ENCODE measurements at regions not wholly inside any gene's neighbourhood (a gene's known extent, or its start where the extent isn't known, plus 50 kb on each side); places are given as distances from the start of the nearest gene placed in this dataset.
"Not testable (repeated sequence)": the region's sequence is repeated elsewhere in the genome, so short reads cannot be mapped to it uniquely, and the experiment has no call there.

GRCh38 chr9:2415326-2415725 lies 206.3 kb upstream of the VLDLR start:
- in situ Hi-C loops (cut with MboI; ENCODE audit: low pct_unique_long_range_greater_than_20kb, low sequenced_read_pairs) = no loop called here
- DNase-seq = no peak

DNA sequence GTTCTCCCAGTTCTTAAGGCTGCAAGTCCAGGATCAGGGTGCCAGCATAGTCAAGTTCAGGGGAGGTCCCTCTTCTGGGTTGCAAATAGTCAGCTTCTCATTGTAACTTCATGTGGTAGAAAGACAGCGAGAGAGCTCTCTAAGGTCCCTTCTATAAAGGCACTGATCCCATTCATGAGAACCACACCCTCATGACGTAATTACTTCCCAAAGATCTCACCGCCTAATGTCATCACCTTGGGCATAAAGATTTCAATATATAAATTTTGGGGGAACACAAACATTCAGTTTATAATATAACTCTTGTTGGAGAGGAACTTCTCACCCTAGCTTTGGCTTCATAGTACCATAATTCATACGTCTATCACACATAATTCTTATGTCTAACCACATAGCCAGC lies 203.9 kb upstream of the VLDLR start:
- no peak for DNase-seq
- in situ Hi-C loops (cut with MboI; ENCODE audit: low pct_unique_long_range_greater_than_20kb, low sequenced_read_pairs) = no loop called here

DNA sequence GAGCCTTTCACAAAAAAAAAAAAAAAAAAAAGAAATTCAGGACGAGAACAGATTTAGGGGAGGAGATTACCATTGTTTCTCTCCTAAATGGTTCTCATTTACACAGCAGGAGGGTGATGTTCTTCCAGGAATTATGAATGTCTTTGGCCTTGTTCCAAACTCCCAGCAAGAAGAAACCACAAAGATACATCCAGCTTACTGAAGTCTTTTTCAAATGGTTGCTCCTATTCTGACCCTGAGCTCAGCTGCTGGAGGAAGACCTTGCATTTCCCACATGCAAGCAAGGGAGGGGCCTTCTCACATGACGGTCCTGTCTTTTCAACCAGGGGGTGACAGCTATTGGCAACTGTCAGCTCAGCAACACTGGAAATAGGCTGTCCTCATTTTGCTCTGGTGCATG lies 203.0 kb upstream of the VLDLR start:
- in situ Hi-C loops (cut with MboI; ENCODE audit: low pct_unique_long_range_greater_than_20kb, low sequenced_read_pairs) = no loop called here
- peak; percentile 1 for DNase-seq

- in situ Hi-C loops (cut with MboI; ENCODE audit: low pct_unique_long_range_greater_than_20kb, low sequenced_read_pairs) = no loop called here
- no peak for DNase-seq
These were observed 202.2 kb upstream of the VLDLR start for GRCh38 chr9:2419347-2419746.

GRCh38 chr9:2420543-2420942 lies 201.0 kb upstream of the VLDLR start:
- in situ Hi-C loops (cut with MboI; ENCODE audit: low pct_unique_long_range_greater_than_20kb, low sequenced_read_pairs) = no loop called here
- no peak for DNase-seq

GRCh38 chr9:2424619-2425033 lies 197.0 kb upstream of the VLDLR start:
- in situ Hi-C loops (cut with MboI; ENCODE audit: low pct_unique_long_range_greater_than_20kb, low sequenced_read_pairs) = no loop called here
- no peak for DNase-seq

DNA sequence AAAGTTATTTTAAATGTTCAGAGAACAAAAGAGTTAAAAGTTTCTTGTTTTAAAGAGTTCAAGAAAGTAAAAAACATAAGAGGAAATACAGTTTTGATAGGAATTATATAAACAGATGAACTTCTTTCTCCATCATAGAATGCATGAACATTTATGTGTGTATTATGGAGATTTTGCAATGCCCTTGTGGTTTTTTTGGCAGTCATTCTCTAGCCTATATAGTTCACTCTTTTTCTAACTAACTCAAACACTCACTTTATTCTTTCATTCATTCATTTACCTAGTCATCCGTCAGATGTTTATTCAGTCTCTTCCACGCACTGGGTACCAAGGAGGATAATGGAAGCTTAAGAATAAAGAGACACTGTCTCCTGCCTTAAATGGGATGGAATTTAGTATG lies 195.9 kb upstream of the VLDLR start:
- no peak for DNase-seq
- in situ Hi-C loops (cut with MboI; ENCODE audit: low pct_unique_long_range_greater_than_20kb, low sequenced_read_pairs) = no loop called here

- in situ Hi-C loops (cut with MboI; ENCODE audit: low pct_unique_long_range_greater_than_20kb, low sequenced_read_pairs) = no loop called here
- no peak for DNase-seq
These were observed 194.3 kb upstream of the VLDLR start for GRCh38 chr9:2427120-2427891.

- in situ Hi-C loops (cut with MboI; ENCODE audit: low pct_unique_long_range_greater_than_20kb, low sequenced_read_pairs) = no loop called here
These were observed 181.6 kb upstream of the VLDLR start for GRCh38 chr9:2439957-2440356.

GRCh38 chr9:2443933-2444332 lies 177.7 kb upstream of the VLDLR start:
- in situ Hi-C loops (cut with MboI; ENCODE audit: low pct_unique_long_range_greater_than_20kb, low sequenced_read_pairs); DNase-seq: not testable (repeated sequence)

More at GRCh38 chr9:2439957-2440356, 181.6 kb upstream of the VLDLR start:
- DNase-seq = no peak

- in situ Hi-C loops (cut with MboI; ENCODE audit: low pct_unique_long_range_greater_than_20kb, low sequenced_read_pairs) = no loop called here
- no peak for DNase-seq
These were observed 173.3 kb upstream of the VLDLR start for GRCh38 chr9:2448193-2448738.

DNA sequence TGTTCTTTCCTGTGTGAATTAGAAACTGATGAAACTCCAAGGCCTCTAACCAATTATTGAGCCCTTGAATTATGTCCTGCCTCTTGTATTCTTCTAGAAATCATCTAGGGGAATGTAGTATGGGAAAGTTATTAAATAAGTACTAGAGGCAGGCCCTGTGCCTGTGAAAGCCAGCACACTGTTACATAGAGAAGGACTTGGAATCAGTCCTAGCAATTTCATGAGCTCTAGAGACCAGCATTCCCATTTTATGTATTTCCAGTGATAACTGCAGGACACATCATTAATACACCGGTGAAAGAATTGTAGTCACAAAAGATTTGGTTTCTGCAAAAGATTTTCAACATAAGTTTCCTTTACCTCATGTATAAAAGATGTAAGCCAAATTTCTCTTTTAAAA lies 168.5 kb upstream of the VLDLR start:
- in situ Hi-C loops (cut with MboI; ENCODE audit: low pct_unique_long_range_greater_than_20kb, low sequenced_read_pairs) = no loop called here

GRCh38 chr9:2453701-2454100 lies 167.9 kb upstream of the VLDLR start:
- no peak for DNase-seq
- in situ Hi-C loops (cut with MboI; ENCODE audit: low pct_unique_long_range_greater_than_20kb, low sequenced_read_pairs) = no loop called here

More for the DNA sequence above, 168.5 kb upstream of the VLDLR start:
- DNase-seq = no peak

GRCh38 chr9:2459756-2460155 lies 161.8 kb upstream of the VLDLR start:
- in situ Hi-C loops (cut with MboI; ENCODE audit: low pct_unique_long_range_greater_than_20kb, low sequenced_read_pairs) = no loop called here
- DNase-seq = no peak

- DNase-seq = no peak
- in situ Hi-C loops (cut with MboI; ENCODE audit: low pct_unique_long_range_greater_than_20kb, low sequenced_read_pairs) = no loop called here
These were observed 159.7 kb upstream of the VLDLR start for GRCh38 chr9:2461892-2462291.

DNA sequence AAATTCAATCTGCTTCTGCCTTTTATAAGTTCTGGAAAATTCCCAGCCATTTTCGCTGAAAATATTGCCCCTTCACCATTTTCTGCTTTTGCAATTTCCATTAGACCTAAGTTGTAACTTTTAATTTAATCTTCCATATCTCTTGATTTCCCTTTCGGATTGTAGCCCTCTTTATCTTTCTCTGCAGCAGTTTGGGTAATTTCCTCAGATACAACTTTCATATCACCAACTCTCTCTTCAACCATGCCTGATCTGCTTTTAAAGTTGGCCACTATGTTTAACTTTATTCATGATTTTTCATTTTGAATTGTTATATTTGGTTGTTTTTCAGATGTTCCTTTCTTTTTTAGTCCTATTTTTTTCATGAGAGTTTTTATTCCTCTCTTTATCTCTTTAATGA lies 157.0 kb upstream of the VLDLR start:
- DNase-seq = no peak
- in situ Hi-C loops (cut with MboI; ENCODE audit: low pct_unique_long_range_greater_than_20kb, low sequenced_read_pairs) = no loop called here

DNA sequence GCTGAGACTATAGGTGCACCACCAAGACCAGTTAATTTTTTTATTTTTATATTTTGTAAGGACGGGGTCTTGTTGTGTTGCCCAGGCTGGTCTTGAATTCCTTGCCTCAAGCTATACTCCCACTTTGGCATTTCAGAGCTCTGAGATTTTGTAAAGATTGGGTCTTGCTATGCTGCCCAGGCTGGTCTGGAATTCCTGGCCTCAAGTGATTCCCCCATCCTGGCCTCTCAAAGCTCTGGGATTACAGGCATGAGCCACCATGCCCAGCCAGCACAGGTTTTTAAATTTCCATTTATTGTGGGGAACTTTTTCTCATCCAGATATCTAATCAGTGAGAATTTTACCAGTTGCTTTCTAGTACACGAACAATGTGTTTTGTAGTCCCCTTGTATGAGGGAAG lies 156.1 kb upstream of the VLDLR start:
- in situ Hi-C loops (cut with MboI; ENCODE audit: low pct_unique_long_range_greater_than_20kb, low sequenced_read_pairs) = no loop called here

DNA sequence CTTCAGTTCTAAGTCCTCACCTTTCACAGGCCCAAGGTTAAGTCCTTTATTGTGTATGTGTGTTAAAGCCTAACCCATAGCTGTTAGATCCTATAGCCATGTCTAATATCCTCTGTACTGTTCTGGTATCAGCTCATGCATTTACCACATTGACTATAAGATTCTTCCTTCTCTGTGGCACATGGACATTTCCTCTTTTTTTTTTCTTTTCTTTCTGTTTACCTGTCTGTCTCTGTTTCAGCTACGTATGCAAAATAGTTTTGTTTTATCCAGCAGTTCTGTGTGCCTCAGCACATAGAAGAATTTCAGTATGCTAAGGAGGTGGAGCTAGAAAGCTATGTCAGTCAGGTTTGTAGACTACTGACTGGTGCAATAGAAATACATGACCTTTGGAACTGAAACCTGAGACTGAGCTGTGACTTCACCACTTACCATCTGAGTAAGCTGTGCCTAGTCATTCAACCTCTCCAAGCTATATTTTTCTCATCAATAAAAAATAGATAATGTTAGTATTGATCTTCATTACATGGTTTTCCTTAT lies 155.6 kb upstream of the VLDLR start:
- in situ Hi-C loops (cut with MboI; ENCODE audit: low pct_unique_long_range_greater_than_20kb, low sequenced_read_pairs) = no loop called here
- no peak for DNase-seq

More for the DNA sequence above, 156.1 kb upstream of the VLDLR start:
- no peak for DNase-seq

DNA sequence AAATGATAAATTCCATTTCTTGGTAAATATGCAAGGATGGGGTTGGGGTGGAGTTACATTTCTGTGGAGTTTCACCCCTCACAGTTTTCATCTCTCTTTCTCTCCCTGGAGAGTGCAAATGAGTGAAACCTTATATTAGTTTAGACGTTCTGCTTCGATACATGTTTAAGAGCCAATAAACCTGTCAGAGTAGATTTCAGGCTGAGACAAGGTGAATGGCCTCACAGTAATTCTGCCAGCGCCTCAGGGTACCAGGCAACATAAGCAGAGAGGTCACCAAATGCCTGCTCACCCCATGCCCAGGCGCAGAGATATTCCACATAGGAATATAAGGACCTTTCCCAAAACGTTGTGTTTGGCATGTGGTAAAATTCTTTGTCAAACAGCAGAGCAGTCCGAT lies 154.9 kb upstream of the VLDLR start:
- in situ Hi-C loops (cut with MboI; ENCODE audit: low pct_unique_long_range_greater_than_20kb, low sequenced_read_pairs) = no loop called here
- DNase-seq = no peak

- peak; percentile 9 for DNase-seq
- in situ Hi-C loops (cut with MboI; ENCODE audit: low pct_unique_long_range_greater_than_20kb, low sequenced_read_pairs) = no loop called here
These were observed 151.8 kb upstream of the VLDLR start for GRCh38 chr9:2469681-2470221.
